GM21381 (cell line): ENCODE measurements at regions not wholly inside any gene's neighbourhood (a gene's known extent, or its start where the extent isn't known, plus 50 kb on each side); places are given as distances from the start of the nearest gene placed in this dataset.
"Not testable (repeated sequence)": the region's sequence is repeated elsewhere in the genome, so short reads cannot be mapped to it uniquely, and the experiment has no call there.

ENCODE experiments used
- ATAC-seq: cut with Tn5 transposase; IDR thresholded peaks from one replicate; pipeline ENCODE4 v1.9.1; 2021; ENCODE audit warnings: mild to moderate bottlenecking, moderate library complexity; ENCODE audit not compliant: unreplicated experiment

GRCh38 chr7:149714081-149714909, 59.1 kb downstream of the ZNF467 start:
- ATAC-seq: peak; percentile 95

DNA sequence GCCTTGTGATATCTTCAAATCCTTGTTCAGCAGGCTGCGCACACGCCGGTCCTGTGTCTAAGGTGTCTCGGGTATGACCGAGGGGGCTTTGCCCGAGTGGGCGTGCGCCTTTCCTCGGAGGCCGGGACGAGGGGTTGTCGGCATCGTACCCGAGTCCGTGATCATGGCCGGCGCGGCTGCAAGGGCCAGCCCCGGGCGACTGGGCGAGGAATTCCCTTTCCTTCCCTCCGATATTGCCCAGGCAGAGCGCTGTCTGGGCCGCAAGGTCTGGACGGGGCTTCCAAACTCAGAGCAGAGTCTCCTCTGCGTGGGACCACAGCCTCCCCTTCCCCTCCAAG, 59.7 kb downstream of the ZNF467 start:
- no peak for ATAC-seq

- no peak for ATAC-seq
Observed at GRCh38 chr7:149713061-149713730, 60.2 kb downstream of the ZNF467 start.

DNA sequence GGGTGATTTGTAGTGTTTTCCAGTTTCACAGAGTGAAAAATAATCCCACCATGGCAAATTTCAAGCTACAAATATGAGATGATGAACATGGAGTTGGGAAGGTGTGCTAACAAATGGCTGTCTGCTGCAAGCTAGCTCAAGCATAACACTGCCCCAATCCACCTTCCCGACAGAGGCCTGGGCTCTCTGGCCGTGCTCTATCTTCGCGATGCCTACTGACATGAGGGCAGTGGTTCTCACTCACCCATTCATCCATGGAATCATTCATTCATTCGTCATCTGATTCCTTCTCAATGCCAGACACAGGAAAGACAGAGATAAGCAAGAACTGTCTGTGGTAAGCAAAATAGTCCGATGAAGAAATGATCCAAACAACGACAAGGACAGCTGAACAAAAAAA, 65.4 kb downstream of the ZNF467 start:
- ATAC-seq: no peak

DNA sequence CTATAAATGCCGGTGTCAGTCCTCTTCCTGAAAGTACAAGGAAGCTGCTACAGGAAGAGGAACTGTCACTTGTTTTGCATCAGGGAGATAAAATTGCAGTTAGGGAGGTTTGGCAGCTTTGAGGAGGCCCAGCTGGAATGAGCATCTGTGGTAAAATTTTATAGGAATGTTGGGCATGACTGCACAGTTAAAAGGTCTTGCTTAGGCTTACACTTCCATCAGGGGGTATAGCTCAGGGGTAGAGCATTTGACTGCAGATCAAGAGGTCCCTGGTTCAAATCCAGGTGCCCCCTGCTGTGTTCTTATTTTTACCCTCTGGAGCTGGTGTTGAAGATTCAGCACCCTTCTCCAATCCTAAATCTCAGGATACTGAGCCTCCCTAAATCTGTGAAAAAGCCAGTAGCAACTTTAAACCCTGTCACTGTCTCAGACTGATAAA, 65.9 kb downstream of the ZNF467 start:
- no peak for ATAC-seq

DNA sequence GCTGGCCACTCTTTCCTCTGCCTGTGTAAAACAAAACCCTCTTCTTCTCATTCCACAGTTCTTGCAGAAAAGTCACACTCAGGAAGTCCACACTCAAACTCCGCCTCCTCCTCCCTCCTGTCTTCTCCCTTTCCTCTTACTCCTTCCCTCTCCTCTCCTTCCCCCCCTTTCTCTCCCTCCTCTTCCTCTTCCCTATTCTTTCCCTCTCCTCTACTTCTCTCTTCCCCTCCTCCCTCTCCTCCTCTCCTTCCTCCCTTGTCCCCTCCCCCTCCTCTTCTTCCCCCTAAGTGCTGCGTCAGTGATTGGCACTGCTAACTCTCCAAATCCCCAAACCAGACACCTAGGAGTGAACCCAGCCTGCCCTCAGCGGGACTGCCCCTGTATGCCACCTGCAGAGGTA, 67.0 kb downstream of the ZNF467 start:
- no peak for ATAC-seq

- ATAC-seq: no peak
Observed at GRCh38 chr7:149704507-149704906, 68.9 kb downstream of the ZNF467 start.

DNA sequence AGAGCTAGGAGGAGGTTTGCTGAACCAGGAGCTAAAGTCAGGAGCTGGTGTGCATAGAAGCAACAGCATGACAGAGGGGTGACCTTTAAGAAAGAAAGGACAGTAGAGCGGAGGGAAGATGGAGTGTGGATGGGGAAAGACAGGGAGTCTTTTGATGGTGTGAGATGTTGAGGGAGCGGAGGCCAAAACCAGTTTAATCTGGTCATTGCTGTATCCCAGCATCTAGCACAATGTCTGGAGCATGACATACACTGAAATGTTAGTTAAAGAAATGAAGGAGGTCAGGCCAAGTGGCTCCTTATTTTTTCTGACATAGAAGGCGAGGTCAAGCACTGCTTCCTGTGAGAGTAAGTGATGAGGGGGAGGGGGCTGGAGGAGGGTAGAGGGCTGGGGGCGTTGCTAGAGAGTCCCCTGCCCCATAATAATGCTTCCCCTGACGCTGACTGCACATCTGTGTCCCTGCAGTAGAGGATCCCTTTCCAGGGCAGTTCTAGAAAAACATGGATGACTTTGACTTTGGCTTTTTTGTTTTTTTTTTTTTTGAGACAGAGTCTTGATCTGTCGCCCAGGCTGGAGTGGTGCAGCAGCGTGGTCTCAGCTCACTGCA, 70.2 kb downstream of the ZNF467 start:
- ATAC-seq: no peak

DNA sequence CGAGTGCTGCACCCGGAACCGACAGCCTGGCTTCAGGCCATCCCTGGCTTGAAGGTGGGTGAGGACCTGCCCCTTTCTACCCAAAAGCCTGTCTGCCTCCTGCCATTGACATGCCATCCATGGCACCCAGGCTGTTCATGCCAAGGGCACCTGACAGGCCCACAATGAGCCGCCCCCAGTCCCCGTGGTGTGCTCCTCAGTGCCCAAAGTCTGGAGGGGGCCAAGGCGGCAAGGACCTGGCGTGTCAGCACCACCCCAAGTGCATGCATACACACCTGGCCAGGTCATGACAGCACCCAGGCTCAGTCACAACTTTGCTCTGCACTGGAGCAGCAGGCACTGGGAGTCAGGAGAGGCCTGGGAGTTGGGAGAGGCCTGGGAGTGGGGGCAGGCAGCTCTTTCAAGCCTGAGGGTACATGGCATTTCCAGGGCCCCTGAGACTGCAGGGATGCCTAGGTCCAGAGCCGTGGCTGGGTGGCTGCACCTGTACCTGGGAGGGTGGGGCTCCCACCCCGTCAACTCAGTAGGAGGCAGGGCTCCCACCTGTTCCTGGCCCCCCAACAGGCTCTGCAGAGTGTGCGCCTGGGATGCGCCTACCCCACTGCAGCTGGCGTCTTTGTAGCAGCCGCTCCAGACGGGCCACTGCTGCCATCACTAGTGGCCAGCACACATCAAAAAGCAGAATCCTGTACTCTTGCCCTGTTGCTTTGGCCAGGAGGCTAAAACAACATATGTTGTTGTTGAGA, 71.7 kb downstream of the ZNF467 start:
- ATAC-seq: no peak

- ATAC-seq: not testable (repeated sequence)
Observed at GRCh38 chr7:149697767-149698166, 75.6 kb downstream of the ZNF467 start.

DNA sequence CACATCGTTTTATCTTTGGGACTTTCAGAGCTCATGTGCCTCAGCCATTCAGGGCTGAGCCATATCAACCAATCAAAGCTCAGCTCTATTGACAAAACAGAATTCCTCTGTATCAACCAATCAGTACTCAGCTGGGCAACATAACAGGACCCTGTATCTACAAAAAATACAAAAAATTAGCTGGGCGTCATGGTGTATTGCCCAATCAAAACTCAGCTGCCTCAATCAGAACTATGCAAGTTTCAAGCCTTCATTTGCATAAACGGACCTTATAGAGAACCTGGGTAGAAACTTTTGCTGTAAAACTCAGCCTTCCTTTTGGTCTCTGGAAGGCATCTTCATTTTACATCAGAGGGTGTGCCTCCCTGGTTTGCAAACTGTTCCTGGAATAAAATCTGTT, 77.1 kb downstream of the ZNF467 start:
- ATAC-seq: no peak

DNA sequence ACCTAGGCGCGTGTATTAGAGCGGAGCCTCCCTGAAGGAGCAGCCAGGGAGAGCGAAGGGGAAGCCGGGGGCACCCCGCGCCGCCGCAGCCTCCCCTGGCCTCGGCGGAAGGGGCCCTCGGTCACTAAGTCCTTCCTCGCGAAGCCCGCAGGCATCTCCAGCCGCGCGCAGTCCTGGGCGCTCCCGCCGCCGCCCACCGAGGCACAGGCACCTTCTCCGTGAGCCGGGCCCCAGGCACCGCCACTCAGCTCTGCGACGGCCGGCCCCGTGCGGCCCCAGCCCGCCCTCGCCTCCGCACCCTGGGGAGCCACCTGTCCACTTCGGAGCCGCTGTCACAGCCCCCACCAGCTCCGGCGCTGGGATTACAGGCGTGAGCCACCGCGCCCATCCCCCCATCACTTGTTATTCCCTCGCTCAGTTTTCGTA, 80.8 kb downstream of the ZNF467 start:
- no peak for ATAC-seq

GRCh38 chr7:149692056-149692455, 81.3 kb downstream of the ZNF467 start:
- ATAC-seq: no peak

DNA sequence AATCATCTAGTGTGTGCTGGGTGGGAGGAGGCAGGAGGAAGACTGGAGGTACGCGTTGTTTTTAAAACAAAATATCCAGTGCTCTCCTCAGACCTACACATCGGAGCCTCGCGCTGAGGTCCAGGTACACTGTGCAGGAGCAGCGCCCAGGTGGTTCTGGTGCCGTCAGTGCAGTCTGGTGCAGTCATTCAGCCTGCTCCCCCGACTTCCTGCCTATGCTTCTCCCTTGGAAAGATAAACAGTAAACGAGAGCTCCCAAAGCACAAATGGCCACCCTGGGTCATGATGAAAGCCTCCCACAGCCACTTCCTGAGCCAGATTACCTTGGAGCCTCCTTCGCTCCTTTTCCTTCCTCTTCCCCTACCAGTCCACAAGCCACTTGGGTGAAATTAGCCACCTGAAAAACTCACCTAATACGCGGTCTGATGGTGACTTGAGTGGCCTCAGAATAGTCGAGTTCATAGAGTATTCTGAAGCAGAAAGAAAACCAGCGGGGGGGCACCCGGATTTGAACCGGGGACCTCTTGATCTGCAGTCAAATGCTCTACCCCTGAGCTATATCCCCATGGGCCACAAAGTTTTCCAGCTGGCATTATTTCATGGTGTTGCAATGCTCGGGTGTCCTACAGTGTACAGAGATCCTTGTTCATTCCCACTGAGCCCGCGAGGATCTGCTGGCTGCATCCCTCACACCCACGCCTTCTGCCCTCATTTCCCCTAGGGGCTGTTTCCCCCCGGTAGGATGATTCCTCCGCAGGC, 82.5 kb downstream of the ZNF467 start:
- no peak for ATAC-seq

DNA sequence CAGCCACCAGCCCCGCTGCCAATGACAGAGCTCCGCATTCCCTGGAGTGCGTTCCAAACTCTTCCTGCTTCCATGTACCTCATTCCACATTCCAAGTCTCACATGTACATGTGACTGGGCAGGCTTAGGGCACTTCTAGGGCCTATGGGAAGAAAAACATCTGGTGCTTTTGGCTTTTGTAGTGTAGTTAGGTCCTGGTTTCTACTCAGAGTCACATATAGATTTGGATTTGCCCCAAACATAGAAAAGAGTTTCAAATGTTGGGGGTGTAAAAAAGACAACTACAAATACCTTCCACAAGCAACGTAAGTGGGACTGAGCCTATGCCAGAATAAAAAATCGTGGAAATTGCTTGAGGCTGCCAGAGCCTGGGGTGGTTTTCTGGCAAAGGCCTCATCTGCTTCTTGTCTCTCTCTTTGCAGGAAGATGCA, 84.1 kb downstream of the ZNF467 start:
- no peak for ATAC-seq

GRCh38 chr7:149688836-149689235, 84.6 kb downstream of the ZNF467 start:
- ATAC-seq: no peak

- ATAC-seq: not testable (repeated sequence)
Observed at GRCh38 chr7:149687820-149688219, 85.6 kb downstream of the ZNF467 start.

- no peak for ATAC-seq
Observed at GRCh38 chr7:149686449-149686848, 86.9 kb downstream of the ZNF467 start.

- ATAC-seq: no peak
Observed at GRCh38 chr7:149686011-149686410, 87.4 kb downstream of the ZNF467 start.

GRCh38 chr7:149685455-149685854, 87.9 kb downstream of the ZNF467 start:
- ATAC-seq: no peak

- no peak for ATAC-seq
Observed at GRCh38 chr7:149683898-149684297, 89.5 kb downstream of the ZNF467 start.
